ENCODE measurements at regions not wholly inside any gene's neighbourhood (a gene's known extent, or its start where the extent isn't known, plus 50 kb on each side); places are given as distances from the start of the nearest gene placed in this dataset.

GRCh38 chr2:128543036-128543435 lies 224.4 kb upstream of the HS6ST1 start:
- TF ChIP-seq CTCF (IDR thresholded peaks at IDR 0.05), result no peak
- TF ChIP-seq POLR2A (IDR thresholded peaks at IDR 0.05), result no peak
